Epithelial cell of proximal tubule (primary cell): ENCODE measurements at regions not wholly inside any gene's neighbourhood (a gene's known extent, or its start where the extent isn't known, plus 50 kb on each side); places are given as distances from the start of the nearest gene placed in this dataset.

Experiments used
- DNase-seq: peaks from one replicate; pipeline ENCODE4 v3.0.0-alpha.2; 2011; ENCODE audit warnings: low read depth
- H3K4me3 ChIP-seq: 2 replicates; pipeline ENCODE4 v1.5.1; 2011; ENCODE audit warnings: low read depth, mild to moderate bottlenecking, low read length
- TF ChIP-seq, protein P1 (sequence below): conservative IDR thresholded peaks from 2 replicates; pipeline ENCODE4 v1.5.1; 2012; ENCODE audit warnings: low read depth, mild to moderate bottlenecking, low read length

DNA sequence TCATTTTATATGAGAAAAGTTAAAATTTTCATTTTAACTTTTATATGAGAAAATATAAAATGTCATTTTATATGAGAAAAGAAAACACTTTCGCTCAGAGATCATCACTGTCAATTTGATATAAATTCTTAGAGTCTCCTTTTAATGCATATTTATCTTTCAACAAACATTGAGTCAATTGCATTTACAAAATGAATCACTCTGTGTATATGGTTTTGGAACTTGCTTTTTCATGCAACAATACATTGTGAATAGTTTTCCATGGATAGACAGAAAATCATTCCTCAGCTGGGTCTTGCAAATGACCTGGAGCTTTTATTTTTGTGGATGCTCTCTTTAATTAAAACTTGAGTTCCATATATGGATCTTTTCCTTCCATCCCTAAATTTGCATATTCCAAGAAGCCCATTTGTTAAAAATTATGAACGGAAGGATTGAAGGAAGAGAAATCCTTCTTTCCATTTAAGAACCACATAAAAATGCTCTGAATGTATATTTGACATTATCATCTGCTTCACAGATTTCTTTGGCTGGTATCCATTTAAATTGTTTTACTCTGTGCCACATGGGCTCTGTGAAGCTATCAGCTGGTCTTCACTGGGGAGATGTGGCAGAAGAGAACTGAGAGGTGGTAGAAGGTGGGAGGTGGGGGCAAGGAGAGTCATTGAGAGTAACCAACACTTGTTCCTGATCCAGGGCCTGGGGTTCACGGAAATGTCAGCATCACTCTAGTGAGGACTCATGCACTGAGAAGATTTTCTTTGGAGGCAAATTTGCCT lies 104.1 kb downstream of the QPCT start:
- TF ChIP-seq, protein P1, sequence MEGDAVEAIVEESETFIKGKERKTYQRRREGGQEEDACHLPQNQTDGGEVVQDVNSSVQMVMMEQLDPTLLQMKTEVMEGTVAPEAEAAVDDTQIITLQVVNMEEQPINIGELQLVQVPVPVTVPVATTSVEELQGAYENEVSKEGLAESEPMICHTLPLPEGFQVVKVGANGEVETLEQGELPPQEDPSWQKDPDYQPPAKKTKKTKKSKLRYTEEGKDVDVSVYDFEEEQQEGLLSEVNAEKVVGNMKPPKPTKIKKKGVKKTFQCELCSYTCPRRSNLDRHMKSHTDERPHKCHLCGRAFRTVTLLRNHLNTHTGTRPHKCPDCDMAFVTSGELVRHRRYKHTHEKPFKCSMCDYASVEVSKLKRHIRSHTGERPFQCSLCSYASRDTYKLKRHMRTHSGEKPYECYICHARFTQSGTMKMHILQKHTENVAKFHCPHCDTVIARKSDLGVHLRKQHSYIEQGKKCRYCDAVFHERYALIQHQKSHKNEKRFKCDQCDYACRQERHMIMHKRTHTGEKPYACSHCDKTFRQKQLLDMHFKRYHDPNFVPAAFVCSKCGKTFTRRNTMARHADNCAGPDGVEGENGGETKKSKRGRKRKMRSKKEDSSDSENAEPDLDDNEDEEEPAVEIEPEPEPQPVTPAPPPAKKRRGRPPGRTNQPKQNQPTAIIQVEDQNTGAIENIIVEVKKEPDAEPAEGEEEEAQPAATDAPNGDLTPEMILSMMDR: no peak
- H3K4me3 ChIP-seq: no peak overlapping the region
- DNase-seq: no peak

DNA sequence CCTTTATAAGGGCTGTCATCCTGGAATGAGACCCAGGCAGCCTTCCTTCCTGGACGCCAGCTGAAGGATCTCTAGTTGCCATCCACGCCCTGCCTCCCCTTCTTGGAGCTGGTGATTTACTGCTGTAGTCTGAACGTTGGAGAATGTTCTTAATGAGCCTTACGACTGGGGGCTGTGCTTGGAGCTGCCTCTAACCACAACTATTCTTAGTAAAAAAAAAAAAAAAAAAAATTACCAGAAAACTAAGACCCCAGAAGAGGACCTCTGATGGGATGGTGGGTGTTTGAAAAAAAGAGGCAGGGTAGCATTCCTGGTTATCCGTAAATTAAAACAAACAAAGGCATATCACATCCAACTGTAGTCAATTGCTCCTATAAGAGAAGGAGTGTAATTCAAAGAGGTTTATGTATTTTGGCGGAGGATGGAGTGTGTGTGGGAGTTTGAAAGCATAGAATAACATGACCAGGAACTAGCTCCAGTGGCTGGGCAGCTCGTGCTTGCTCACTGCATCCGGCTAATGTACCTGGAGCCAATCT lies 105.4 kb downstream of the QPCT start:
- H3K4me3 ChIP-seq: no peak overlapping the region
- no peak for DNase-seq
- TF ChIP-seq, protein P1: no peak

DNA sequence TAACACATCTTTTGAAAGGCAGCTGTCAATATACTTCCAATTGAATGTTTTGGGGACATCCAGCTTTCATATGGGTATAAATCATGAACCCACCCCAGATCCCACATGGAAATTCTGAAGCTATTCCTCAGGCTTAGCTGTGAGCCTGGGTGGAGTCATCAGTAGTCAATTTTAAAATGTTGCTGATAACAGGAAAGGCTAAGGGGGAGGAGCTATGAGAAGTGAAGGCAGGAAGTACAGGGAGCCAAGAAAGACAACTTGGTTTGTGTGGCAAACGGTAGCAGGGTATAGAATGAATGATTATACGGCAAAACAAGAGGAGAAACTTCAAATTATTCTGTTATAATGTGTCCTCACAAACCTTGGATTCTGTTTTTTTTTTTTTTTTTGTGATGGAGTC lies 108.6 kb downstream of the QPCT start:
- no peak for DNase-seq
- no peak overlapping the region for H3K4me3 ChIP-seq
- TF ChIP-seq, protein P1: no peak

- DNase-seq: no peak
- H3K4me3 ChIP-seq: no peak overlapping the region
- TF ChIP-seq, protein P1: no peak
Observed at GRCh38 chr2:37454851-37455762, 110.7 kb downstream of the QPCT start.

GRCh38 chr2:37456479-37456878 lies 112.0 kb downstream of the QPCT start:
- TF ChIP-seq, protein P1: no peak
- DNase-seq: no peak
- H3K4me3 ChIP-seq: no peak overlapping the region

DNA sequence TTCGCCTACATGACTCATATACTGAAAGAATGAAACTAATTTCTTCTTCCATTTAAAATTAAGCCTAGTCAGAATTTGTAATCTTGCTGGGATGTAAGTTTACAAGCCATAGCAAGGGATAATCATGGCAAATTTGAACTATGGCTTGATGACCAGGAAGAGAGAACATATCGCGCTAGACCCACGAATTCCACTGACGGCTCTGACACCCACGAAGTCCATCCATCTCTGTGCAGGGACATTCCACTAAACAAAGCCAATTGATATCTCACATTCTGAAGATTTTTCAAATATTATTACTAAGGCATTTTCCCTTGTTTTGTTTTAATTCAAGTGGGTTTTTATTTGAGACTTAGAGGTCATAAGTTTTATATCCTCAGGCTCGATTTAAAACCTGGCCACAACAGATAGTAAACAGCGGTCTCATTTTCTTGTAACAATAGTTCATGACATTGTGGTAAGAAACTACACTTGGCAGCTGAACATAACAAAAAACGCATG lies 113.0 kb downstream of the QPCT start:
- TF ChIP-seq, protein P1: no peak
- DNase-seq: no peak
- no peak overlapping the region for H3K4me3 ChIP-seq
